Esophagus squamous epithelium (tissue), 4 donors: ENCODE measurements at regions not wholly inside any gene's neighbourhood (a gene's known extent, or its start where the extent isn't known, plus 50 kb on each side); places are given as distances from the start of the nearest gene placed in this dataset.

Experiments
- CTCF ChIP-seq, 6 experiments: fragments of 450-650 bp in 4 of 6; fragments of 200-600 bp in 2 of 6; sonication (generic) in 2 of 6; IDR thresholded peaks; one replicate each; pipeline ENCODE4 v1.5.1; 2016 to 2019; ENCODE audit warnings: antibody characterized with exemption in 6 of 6, mild to moderate bottlenecking in 4 of 6, moderate library complexity in 4 of 6
- POLR2A ChIP-seq, 4 donors: fragments of 450-650 bp; IDR thresholded peaks; one replicate each; pipeline ENCODE4 v1.6.1; 2017; ENCODE audit warnings: antibody characterized with exemption in 4 of 4, mild to moderate bottlenecking in 4 of 4, moderate library complexity in 3 of 4

- no peak for TF ChIP-seq CTCF (IDR thresholded peaks at IDR 0.05)
- TF ChIP-seq POLR2A (IDR thresholded peaks at IDR 0.05) = no peak
These were observed 100.4 kb downstream of the ANKRD7 start for GRCh38 chr7:118324790-118325449.
